22Rv1 (cell line): ENCODE measurements at regions not wholly inside any gene's neighbourhood (a gene's known extent, or its start where the extent isn't known, plus 50 kb on each side); places are given as distances from the start of the nearest gene placed in this dataset.

Experiments used
- ZFX ChIP-seq: fragments of 450-650 bp; IDR thresholded peaks from 2 replicates; pipeline ENCODE4 v1.6.1; 2017; ENCODE audit warnings: antibody characterized with exemption, borderline replicate concordance
- TF ChIP-seq, protein P1 (sequence below): fragments of 450-650 bp; IDR thresholded peaks from 2 replicates; pipeline ENCODE4 v1.5.1; 2017; ENCODE audit warnings: mild to moderate bottlenecking

DNA sequence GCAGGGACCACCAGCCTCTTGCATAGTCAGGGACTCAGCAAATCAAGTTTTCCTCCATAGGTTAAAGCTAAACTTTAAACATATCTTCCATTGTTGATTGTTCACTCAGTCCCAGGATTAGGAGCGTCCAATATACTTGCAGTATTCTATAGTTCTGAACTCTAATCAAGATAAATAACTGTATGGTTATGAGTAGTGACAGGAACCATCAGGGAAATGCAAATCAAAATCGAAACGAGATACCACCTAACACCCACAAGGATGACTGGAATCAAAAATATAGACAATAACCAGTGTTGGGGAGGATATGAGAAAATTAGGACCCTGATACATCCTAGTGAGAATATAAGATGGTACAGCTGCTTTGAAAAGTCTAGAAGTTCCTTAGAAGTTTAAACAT is 190.0 kb downstream of the ETS1 start:
- TF ChIP-seq, protein P1, sequence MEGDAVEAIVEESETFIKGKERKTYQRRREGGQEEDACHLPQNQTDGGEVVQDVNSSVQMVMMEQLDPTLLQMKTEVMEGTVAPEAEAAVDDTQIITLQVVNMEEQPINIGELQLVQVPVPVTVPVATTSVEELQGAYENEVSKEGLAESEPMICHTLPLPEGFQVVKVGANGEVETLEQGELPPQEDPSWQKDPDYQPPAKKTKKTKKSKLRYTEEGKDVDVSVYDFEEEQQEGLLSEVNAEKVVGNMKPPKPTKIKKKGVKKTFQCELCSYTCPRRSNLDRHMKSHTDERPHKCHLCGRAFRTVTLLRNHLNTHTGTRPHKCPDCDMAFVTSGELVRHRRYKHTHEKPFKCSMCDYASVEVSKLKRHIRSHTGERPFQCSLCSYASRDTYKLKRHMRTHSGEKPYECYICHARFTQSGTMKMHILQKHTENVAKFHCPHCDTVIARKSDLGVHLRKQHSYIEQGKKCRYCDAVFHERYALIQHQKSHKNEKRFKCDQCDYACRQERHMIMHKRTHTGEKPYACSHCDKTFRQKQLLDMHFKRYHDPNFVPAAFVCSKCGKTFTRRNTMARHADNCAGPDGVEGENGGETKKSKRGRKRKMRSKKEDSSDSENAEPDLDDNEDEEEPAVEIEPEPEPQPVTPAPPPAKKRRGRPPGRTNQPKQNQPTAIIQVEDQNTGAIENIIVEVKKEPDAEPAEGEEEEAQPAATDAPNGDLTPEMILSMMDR, result no peak
- no peak for TF ChIP-seq ZFX
